GM23338 (cell line): ENCODE measurements at regions not wholly inside any gene's neighbourhood (a gene's known extent, or its start where the extent isn't known, plus 50 kb on each side); places are given as distances from the start of the nearest gene placed in this dataset.

Source experiments
- ATAC-seq: fragments of 200-7000 bp; cut with Tn5 transposase; 3 replicates; pipeline ENCODE4 v1.9.1; 2020
- DNase-seq: peaks from one replicate; pipeline ENCODE4 v3.0.0-alpha.2; 2015; ENCODE audit warnings: low spot score
- H2AFZ ChIP-seq: fragments of 200-600 bp; sonication (generic); 2 replicates; pipeline ENCODE4 v1.8.0; 2016; ENCODE audit warnings: antibody characterized with exemption, mild to moderate bottlenecking, moderate library complexity
- H3F3A ChIP-seq: fragments of 200-600 bp; sonication (generic); replicated peaks from 2 replicates; pipeline ENCODE4 v1.8.0; 2017; ENCODE audit warnings: antibody characterized with exemption, mixed run types, low read depth
- H3K27ac ChIP-seq: fragments of 200-600 bp; sonication (generic); 2 replicates; pipeline ENCODE4 v1.6.1; 2016; ENCODE audit warnings: low read depth
- H3K27me3 ChIP-seq: fragments of 200-600 bp; sonication (generic); 2 replicates; pipeline ENCODE4 v1.8.0; 2016; ENCODE audit warnings: mild to moderate bottlenecking, mixed run types, moderate library complexity; ENCODE audit not compliant: insufficient read depth
- H3K36me3 ChIP-seq: fragments of 200-600 bp; sonication (generic); 2 replicates; pipeline ENCODE4 v1.8.0; 2016; ENCODE audit warnings: mild to moderate bottlenecking; ENCODE audit not compliant: insufficient read depth
- H3K4me1 ChIP-seq: fragments of 200-600 bp; sonication (generic); 2 replicates; pipeline ENCODE4 v1.8.0; 2016; ENCODE audit warnings: mild to moderate bottlenecking, moderate library complexity; ENCODE audit not compliant: insufficient read depth
- H3K4me2 ChIP-seq: fragments of 200-600 bp; sonication (generic); 2 replicates; pipeline ENCODE4 v1.7.1; 2017; ENCODE audit warnings: mixed run types
- H3K4me3 ChIP-seq: fragments of 200-600 bp; sonication (generic); 2 replicates; pipeline ENCODE4 v1.6.1; 2016; ENCODE audit warnings: mixed run types
- H3K79me2 ChIP-seq: fragments of 200-600 bp; sonication (generic); replicated peaks from 2 replicates; pipeline ENCODE4 v1.8.0; 2017; ENCODE audit warnings: mild to moderate bottlenecking; ENCODE audit not compliant: insufficient read depth
- H3K9me2 ChIP-seq: fragments of 200-600 bp; sonication (generic); 2 replicates; pipeline ENCODE4 v1.8.0; 2017; ENCODE audit not compliant: insufficient read depth
- H4K20me1 ChIP-seq: fragments of 200-600 bp; sonication (generic); replicated peaks from 2 replicates; pipeline ENCODE4 v1.8.0; 2017; ENCODE audit warnings: mild to moderate bottlenecking; ENCODE audit not compliant: insufficient read depth
- H3K27ac Mint-ChIP-seq: 2 replicates; pipeline ENCODE4 v1.8.0; 2020; ENCODE audit warnings: inconsistent platforms, mild to moderate bottlenecking, moderate library complexity, mixed read lengths
- H3K27me3 Mint-ChIP-seq: 3 replicates; pipeline ENCODE4 v1.8.0; 2022; ENCODE audit warnings: low read depth, mild to moderate bottlenecking, moderate library complexity, mixed read lengths, inconsistent platforms; ENCODE audit not compliant: insufficient read depth, poor library complexity
- H3K36me3 Mint-ChIP-seq: 3 replicates; pipeline ENCODE4 v1.8.0; 2021; ENCODE audit warnings: low read depth, mild to moderate bottlenecking, inconsistent platforms, moderate library complexity, mixed read lengths
- H3K4me1 Mint-ChIP-seq: 3 replicates; pipeline ENCODE4 v1.8.0; 2020; ENCODE audit warnings: mild to moderate bottlenecking, inconsistent platforms, mixed read lengths
- H3K4me3 Mint-ChIP-seq: 3 replicates; pipeline ENCODE4 v1.8.0; 2021; ENCODE audit warnings: moderate library complexity, mild to moderate bottlenecking, inconsistent platforms, mixed read lengths
- H3K9me3 Mint-ChIP-seq: 3 replicates; pipeline ENCODE4 v1.8.0; 2020; ENCODE audit warnings: moderate library complexity, mild to moderate bottlenecking, inconsistent platforms, mixed read lengths
- CTCF ChIP-seq, 2 experiments: fragments of 200-600 bp in 1 of 2; sonication (generic) in 1 of 2; conservative IDR thresholded peaks; 2 replicates each; pipeline versions ENCODE4 v1.5.1 to v1.6.1; 2016 to 2017; ENCODE audit warnings: antibody characterized with exemption in 2 of 2, low read depth in 2 of 2, mild to moderate bottlenecking in 2 of 2, moderate library complexity in 1 of 2
- ETS1 ChIP-seq: IDR thresholded peaks from 2 replicates; pipeline ENCODE4 v1.6.1; 2016; ENCODE audit warnings: antibody characterized with exemption
- JUNB ChIP-seq: IDR thresholded peaks from one replicate; pipeline ENCODE4 v1.6.1; 2016; ENCODE audit warnings: antibody characterized with exemption; ENCODE audit not compliant: unreplicated experiment
- REST ChIP-seq: IDR thresholded peaks from one replicate; pipeline ENCODE4 v1.6.1; 2018; ENCODE audit warnings: antibody characterized with exemption; ENCODE audit not compliant: unreplicated experiment
- ZNF114 ChIP-seq: fragments of 250-450 bp; sonication (Bioruptor Pico); IDR thresholded peaks from 2 replicates; pipeline ENCODE4 v1.5.0; 2020; ENCODE audit warnings: mild to moderate bottlenecking, moderate library complexity
- ZNF462 ChIP-seq: fragments of 250-450 bp; sonication (Bioruptor Pico); IDR thresholded peaks from 2 replicates; pipeline ENCODE4 v1.5.0; 2020; ENCODE audit warnings: mild to moderate bottlenecking, moderate library complexity

GRCh38 chr4:177728361-177729152 is 286.3 kb upstream of the AGA start:
- Histone ChIP-seq H3K4me2 (no peak overlapping the region), H4K20me1 (no peaks in the 10 kb centered on the region), H3K9me2 (no peaks in the 10 kb centered on the region), H2AFZ (0 out of 2 replicates have a peak overlapping the region, but pooled peaks have one; percentile 80), H3F3A (no peaks in the 10 kb centered on the region), H3K4me3 (no peak overlapping the region), H3K36me3 (no peaks in the 10 kb centered on the region), H3K4me1 (no peaks in the 10 kb centered on the region), H3K79me2 (no peaks in the 10 kb centered on the region), H3K27me3 (no peaks in the 10 kb centered on the region), H3K27ac (no peak overlapping the region)
- Mint-ChIP-seq H3K36me3 (no peaks in the 10 kb centered on the region), H3K4me1 (no peaks in the 10 kb centered on the region), H3K9me3 (no peaks in the 10 kb centered on the region), H3K4me3 (no peak overlapping the region), H3K27me3 (no peaks in the 10 kb centered on the region), H3K27ac (no peak overlapping the region)
- TF ChIP-seq ZNF462 (CRISPR knock-in tag) (no peak), JUNB (no peak), REST (no peak), ZNF114 (CRISPR knock-in tag) (no peak), CTCF (conservative IDR thresholded peaks at IDR 0.05; ENCODE audit: low read depth in 2 of 2) (0 out of 4 replicates have a peak, but pooled peaks of 1 of the 2 experiments have one; percentile 1), ETS1 (no peak)
- no peak for ATAC-seq
- DNase-seq: peak; percentile 2
